Loucy (cell line): ENCODE measurements at regions not wholly inside any gene's neighbourhood (a gene's known extent, or its start where the extent isn't known, plus 50 kb on each side); places are given as distances from the start of the nearest gene placed in this dataset.

Source experiments
- H2AFZ ChIP-seq: fragments of 200-600 bp; sonication (generic); 2 replicates; pipeline ENCODE4 v1.6.0; 2016; ENCODE audit warnings: antibody characterized with exemption, mild to moderate bottlenecking, low read length, moderate library complexity
- H3F3A ChIP-seq: fragments of 200-600 bp; 2 replicates; pipeline ENCODE4 v1.6.0; 2016; ENCODE audit warnings: antibody characterized with exemption, low read depth, mild to moderate bottlenecking
- H3K27me3 ChIP-seq: fragments of 200-600 bp; sonication (generic); 2 replicates; pipeline ENCODE4 v1.6.1; 2014; ENCODE audit warnings: low read length, mild to moderate bottlenecking; ENCODE audit not compliant: insufficient read depth, poor library complexity, severe bottlenecking
- H3K36me3 ChIP-seq: fragments of 200-600 bp; sonication (generic); 2 replicates; pipeline ENCODE4 v1.6.1; 2016; ENCODE audit warnings: low read length; ENCODE audit not compliant: insufficient read depth
- H3K4me1 ChIP-seq: fragments of 200-600 bp; sonication (generic); 2 replicates; pipeline ENCODE4 v1.5.1; 2014; ENCODE audit warnings: low read length, mild to moderate bottlenecking; ENCODE audit not compliant: insufficient read depth, poor library complexity, severe bottlenecking
- H3K4me2 ChIP-seq: fragments of 200-600 bp; sonication (generic); 2 replicates; pipeline ENCODE4 v1.6.0; 2014; ENCODE audit warnings: antibody characterized with exemption, low read length, low read depth, mild to moderate bottlenecking; ENCODE audit not compliant: poor library complexity, severe bottlenecking
- H3K4me3 ChIP-seq: fragments of 200-600 bp; sonication (generic); 2 replicates; pipeline ENCODE4 v1.5.1; 2014; ENCODE audit warnings: low read length, mild to moderate bottlenecking, mixed read lengths; ENCODE audit not compliant: poor library complexity, severe bottlenecking
- H3K79me2 ChIP-seq: fragments of 200-600 bp; sonication (generic); 2 replicates; pipeline ENCODE4 v1.6.1; 2014; ENCODE audit warnings: low read length; ENCODE audit not compliant: insufficient read depth
- H3K9ac ChIP-seq: fragments of 200-600 bp; sonication (generic); 2 replicates; pipeline ENCODE4 v1.6.0; 2014; ENCODE audit warnings: mild to moderate bottlenecking, low read depth, low read length, moderate library complexity; ENCODE audit not compliant: poor library complexity, severe bottlenecking
- H3K9me2 ChIP-seq: fragments of 200-600 bp; sonication (generic); replicated peaks from 2 replicates; pipeline ENCODE4 v1.6.1; 2016; ENCODE audit warnings: low read depth, low read length, mixed read lengths
- H3K9me3 ChIP-seq: fragments of 200-600 bp; sonication (generic); 2 replicates; pipeline ENCODE4 v1.6.1; 2014; ENCODE audit warnings: mild to moderate bottlenecking, antibody characterized with exemption, low read length, low read depth; ENCODE audit not compliant: insufficient read depth
- H4K20me1 ChIP-seq: fragments of 200-600 bp; sonication (generic); 2 replicates; pipeline ENCODE4 v1.6.0; 2014; ENCODE audit warnings: antibody characterized with exemption, low read length, mild to moderate bottlenecking; ENCODE audit not compliant: insufficient read depth, poor library complexity, severe bottlenecking
- EZH2phosphoT487 ChIP-seq: fragments of 200-600 bp; IDR thresholded peaks from 2 replicates; pipeline ENCODE4 v1.6.1; 2018; ENCODE audit warnings: antibody characterized with exemption, mild to moderate bottlenecking, moderate library complexity, borderline replicate concordance
- TF ChIP-seq, protein P1 (sequence below): fragments of 200-600 bp; sonication (generic); conservative IDR thresholded peaks from 2 replicates; pipeline ENCODE4 v1.5.1; 2014; ENCODE audit warnings: mild to moderate bottlenecking, antibody characterized with exemption, low read length

DNA sequence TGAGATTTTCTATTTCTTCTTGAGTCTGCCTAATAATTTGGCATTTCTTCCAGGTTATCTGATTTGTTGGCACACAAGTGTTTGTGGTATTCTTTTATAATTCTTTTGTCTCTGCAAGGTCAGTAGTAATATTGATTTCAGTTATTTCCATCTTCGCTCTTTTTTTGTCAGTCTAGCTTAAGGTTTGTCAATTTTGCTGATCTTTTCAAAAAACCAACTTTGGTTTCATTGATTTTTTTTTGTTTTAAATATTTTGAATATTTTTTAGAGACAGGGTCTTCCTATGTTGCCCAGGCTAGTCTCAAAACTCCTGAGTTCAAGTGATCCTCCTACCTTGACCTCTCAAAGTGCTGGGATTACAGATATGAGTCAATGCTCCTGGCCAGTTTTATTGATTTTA is 162.8 kb downstream of the BARX1 start:
- Histone ChIP-seq H3K9me3 (0 out of 2 replicates have a peak, but pooled peaks cover 5% of the 10 kb centered on the region), H3K36me3 (no peaks in the 10 kb centered on the region), H3K4me3 (no peak overlapping the region), H3K27me3 (no peaks in the 10 kb centered on the region), H3F3A (no peaks in the 10 kb centered on the region), H3K9me2 (no peaks in the 10 kb centered on the region), H3K79me2 (no peaks in the 10 kb centered on the region), H3K4me2 (no peak overlapping the region), H4K20me1 (no peaks in the 10 kb centered on the region), H3K4me1 (no peaks in the 10 kb centered on the region), H3K9ac (no peak overlapping the region), H2AFZ (no peak overlapping the region)
- TF ChIP-seq, protein P1, sequence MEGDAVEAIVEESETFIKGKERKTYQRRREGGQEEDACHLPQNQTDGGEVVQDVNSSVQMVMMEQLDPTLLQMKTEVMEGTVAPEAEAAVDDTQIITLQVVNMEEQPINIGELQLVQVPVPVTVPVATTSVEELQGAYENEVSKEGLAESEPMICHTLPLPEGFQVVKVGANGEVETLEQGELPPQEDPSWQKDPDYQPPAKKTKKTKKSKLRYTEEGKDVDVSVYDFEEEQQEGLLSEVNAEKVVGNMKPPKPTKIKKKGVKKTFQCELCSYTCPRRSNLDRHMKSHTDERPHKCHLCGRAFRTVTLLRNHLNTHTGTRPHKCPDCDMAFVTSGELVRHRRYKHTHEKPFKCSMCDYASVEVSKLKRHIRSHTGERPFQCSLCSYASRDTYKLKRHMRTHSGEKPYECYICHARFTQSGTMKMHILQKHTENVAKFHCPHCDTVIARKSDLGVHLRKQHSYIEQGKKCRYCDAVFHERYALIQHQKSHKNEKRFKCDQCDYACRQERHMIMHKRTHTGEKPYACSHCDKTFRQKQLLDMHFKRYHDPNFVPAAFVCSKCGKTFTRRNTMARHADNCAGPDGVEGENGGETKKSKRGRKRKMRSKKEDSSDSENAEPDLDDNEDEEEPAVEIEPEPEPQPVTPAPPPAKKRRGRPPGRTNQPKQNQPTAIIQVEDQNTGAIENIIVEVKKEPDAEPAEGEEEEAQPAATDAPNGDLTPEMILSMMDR = no peak
- no peak for TF ChIP-seq EZH2phosphoT487

DNA sequence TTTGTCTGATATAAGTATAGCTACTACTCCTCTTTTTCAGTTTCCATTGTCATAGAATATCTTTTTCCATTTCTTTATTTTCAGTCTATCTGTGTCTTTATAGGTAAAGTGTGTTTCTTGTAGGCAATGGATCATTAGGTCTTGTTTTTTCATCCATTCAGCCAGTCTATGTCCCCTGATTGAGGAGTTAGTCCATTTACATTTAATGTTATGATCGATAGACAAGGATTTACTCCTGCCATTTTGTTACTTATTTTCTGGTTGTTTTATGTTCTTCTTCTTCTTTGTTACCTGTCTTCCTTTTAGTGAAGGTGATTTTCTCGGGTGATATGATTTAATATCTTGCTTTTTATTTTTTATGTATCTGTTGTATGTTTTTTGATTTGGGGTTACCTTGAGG is 169.0 kb downstream of the BARX1 start:
- TF ChIP-seq, protein P1 = no peak
- no peak for TF ChIP-seq EZH2phosphoT487

DNA sequence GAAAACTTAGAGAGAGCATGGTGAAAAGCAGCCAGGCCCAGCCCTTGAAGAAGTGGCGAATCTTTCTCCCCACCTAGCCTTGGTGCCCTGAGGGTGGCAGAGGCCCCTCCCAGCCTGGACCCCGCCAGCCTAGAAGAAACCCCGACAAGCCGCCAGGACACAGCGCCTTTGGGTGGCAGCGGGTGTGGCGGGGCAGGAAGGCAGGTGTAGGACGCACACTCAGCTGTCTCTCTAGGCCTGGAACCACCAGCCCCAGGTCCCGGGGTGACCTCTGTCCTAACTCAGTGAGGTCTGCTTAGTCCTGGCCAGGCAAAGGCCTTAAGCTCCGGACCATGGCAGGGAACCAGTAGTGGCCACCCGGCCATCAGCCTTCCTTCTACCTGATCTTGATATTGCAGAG is 178.3 kb downstream of the BARX1 start:
- Histone ChIP-seq H2AFZ (no peak overlapping the region), H3K9me2 (no peaks in the 10 kb centered on the region), H3K79me2 (no peaks in the 10 kb centered on the region), H3K4me2 (no peak overlapping the region), H3K36me3 (no peaks in the 10 kb centered on the region), H3K9ac (no peak overlapping the region), H3K4me3 (no peak overlapping the region), H4K20me1 (no peaks in the 10 kb centered on the region), H3K9me3 (no peaks in the 10 kb centered on the region), H3F3A (no peaks in the 10 kb centered on the region), H3K27me3 (no peaks in the 10 kb centered on the region), H3K4me1 (no peaks in the 10 kb centered on the region)
- TF ChIP-seq, protein P1 = no peak
- TF ChIP-seq EZH2phosphoT487 = no peak

More for the DNA sequence above, 169.0 kb downstream of the BARX1 start:
- H3K4me2 ChIP-seq = no peak overlapping the region
- no peaks in the 10 kb centered on the region for H4K20me1 ChIP-seq
- H2AFZ ChIP-seq = no peak overlapping the region
- H3K27me3 ChIP-seq = no peaks in the 10 kb centered on the region
- H3F3A ChIP-seq = no peaks in the 10 kb centered on the region
- no peak overlapping the region for H3K4me3 ChIP-seq
- no peaks in the 10 kb centered on the region for H3K4me1 ChIP-seq
- no peaks in the 10 kb centered on the region for H3K36me3 ChIP-seq
- H3K9me2 ChIP-seq = no peaks in the 10 kb centered on the region
- no peak overlapping the region for H3K9ac ChIP-seq
- 0 out of 2 replicates have a peak, but pooled peaks cover 5% of the 10 kb centered on the region for H3K9me3 ChIP-seq
- H3K79me2 ChIP-seq = no peaks in the 10 kb centered on the region
